COLO668 (cell line): ENCODE measurements at regions not wholly inside any gene's neighbourhood (a gene's known extent, or its start where the extent isn't known, plus 50 kb on each side); places are given as distances from the start of the nearest gene placed in this dataset.
A peak's percentile ranks its signal among the peaks of the same experiment; 100 is the strongest.

ENCODE experiments used
- DNase-seq: peaks from one replicate; lab custom pipeline; 2025; ENCODE audit not compliant: unreplicated experiment; lab: John Stamatoyannopoulos, UW

- no peak for DNase-seq
Observed at GRCh38 chr7:156162451-156162850, 350.2 kb upstream of the SHH start.

DNA sequence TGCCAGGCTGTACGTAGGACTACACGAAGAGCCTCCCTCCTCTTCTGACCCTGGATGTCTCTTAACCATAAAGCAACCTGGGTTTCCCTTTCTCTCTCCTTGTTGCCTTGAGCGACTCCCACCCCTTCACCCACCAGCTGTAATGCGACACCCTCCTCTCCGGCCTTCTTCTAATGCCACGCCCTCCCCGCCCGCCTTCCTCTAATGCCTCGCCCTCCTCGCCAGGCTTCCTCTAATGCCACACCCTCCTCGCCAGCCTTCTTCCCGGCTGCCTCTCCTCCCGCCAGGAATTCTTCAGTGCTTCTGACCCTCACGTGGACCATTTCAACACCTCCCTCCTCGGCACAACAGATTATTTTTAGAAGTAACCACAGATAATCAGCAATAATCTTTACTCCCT, 348.5 kb upstream of the SHH start:
- no peak for DNase-seq

GRCh38 chr7:156158693-156159092, 346.4 kb upstream of the SHH start:
- no peak for DNase-seq

DNA sequence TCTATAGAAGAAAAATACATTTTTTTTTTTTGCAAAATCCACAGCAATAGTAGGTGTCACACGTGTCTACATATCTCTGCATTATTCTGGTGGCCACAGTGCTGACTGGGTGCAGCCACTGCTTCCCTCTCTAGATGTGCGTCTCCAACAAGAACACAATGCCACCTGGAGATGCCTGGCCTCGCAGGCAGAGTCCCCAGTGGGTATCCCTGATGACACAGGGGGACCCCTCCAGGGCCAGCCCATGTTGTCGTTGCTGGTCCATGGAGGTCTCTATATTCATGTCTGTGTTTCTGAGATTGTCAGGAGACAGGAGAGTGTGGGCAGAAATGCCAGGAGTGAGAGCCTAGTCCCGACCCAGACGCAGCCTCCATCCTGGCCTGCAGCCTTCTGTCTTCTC, 345.9 kb upstream of the SHH start:
- DNase-seq, result no peak

DNA sequence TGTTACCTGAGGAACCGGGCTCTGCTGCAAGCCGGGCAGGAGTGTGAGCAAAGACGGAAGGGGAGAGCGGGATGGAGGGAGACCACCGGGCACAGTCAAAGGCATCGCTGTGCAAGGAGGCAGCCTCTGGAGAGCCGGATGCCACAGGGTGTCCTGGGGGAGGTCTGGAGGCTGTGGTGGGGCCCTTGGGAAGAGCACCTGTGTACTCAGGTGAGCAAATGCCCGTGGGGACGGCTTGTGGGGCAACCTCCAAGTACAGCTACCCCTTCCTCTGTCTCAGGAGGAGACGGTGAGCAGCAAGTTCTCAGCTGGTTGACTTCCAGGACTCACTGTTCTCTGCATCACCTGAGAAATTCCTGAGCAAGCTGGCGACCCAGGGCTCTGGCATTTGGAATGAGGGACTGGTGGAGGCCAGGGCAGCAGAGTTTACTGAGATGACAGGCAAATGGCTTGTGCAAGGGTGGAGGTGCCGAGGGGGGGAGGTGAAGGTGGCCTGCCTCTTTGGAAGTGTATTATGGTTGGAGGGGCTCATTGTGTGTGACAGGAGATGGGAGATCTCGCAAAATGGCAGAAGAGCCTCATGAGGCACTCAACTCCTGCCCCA, 345.2 kb upstream of the SHH start:
- DNase-seq, result no peak

DNA sequence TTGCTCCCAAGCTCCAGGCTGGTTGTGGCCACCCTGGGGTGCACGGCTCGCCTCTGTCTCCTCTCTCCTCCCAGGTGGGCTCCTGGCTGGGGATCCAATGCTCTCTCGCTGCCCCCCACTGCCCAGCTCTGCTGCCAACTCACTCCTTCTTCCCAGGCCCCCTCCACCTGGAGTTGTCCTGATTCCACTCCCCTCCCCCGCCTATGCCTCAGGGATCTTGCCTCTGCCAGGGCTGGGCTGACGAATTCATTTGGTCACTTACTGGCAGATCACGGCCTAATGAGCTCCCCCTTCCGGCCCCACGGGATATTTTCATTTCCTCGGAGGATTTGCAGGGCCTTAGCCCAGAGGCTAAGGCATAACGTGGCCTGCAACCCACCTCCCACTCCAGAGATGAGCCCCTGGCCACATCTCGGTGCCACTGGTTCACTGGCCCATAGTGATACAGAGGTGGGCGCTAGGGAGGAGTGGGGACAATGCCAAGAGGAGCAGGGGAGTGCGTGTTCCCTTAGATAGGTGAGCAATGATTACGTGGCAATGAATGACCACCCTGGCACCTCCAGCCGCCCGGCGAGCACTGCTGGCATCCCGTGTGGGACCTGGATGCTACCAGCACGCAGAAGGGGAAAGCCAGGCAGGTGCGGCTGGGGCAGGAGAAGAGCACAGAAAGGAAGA, 344.6 kb upstream of the SHH start:
- DNase-seq, result peak; percentile 7

- no peak for DNase-seq
Observed at GRCh38 chr7:156155988-156156733, 343.9 kb upstream of the SHH start.

- no peak for DNase-seq
Observed at GRCh38 chr7:156153590-156153989, 341.3 kb upstream of the SHH start.

- DNase-seq, result no peak
Observed at GRCh38 chr7:156152390-156152789, 340.1 kb upstream of the SHH start.

DNA sequence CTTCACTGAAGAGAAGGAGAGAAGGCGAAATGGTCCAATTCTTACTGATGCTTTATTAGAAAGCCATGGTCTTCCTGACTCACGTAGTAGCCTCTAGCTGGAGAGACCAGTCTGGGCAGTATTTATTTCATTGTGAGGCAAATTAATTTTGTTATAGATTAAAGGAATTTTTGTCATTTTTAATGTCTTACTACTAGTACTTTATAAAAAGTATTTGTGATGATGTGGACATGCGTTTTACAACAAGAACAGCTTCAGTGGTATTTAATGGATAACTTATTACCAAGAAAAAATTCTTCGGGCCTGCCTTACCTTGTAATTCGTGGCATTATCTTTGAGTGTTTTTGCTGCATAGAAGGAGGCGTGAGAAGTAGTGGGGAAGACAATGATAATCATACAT, 339.4 kb upstream of the SHH start:
- no peak for DNase-seq

GRCh38 chr7:156151078-156151477, 338.8 kb upstream of the SHH start:
- DNase-seq, result no peak

GRCh38 chr7:156148995-156149394, 336.7 kb upstream of the SHH start:
- no peak for DNase-seq

DNA sequence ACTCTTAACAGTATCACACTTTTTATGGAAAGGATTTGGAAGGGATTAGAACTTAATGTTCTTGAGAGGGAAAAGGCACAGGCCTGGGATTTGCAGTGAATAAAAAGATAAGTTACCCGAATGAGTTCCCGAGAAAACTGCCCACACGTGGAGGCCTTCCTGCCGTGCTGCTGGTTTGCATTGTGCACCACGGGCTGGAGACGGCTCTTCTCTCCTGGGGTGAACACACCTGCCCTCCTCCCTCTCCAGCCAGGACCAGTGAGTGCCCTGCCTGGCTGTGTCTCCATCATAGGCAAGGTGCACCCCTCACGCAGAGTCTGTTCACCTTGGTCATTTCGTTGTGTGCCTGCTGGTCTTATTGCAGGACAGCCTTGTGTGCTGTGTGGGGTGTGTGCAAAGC, 336.3 kb upstream of the SHH start:
- no peak for DNase-seq

- DNase-seq, result no peak
Observed at GRCh38 chr7:156147756-156148504, 335.7 kb upstream of the SHH start.

DNA sequence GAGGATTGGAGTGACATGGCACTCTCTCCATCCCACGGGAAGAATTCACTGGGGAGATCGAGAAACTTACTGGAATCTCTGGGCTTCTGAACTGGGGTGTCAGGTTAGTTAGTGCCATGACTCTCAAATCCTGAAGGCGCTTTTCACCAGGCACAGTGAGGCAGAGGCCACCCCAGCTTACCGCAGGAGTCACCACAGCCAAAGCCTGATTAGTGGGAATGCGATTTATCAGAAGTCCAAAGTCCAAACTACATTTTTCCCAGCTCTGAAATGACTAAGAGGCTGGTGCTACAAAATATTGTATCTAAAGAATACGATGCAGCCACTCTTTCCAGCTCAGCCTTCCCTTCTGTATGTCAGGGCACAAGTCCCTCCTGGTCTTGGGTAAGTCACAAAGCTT, 334.8 kb upstream of the SHH start:
- DNase-seq, result no peak

DNA sequence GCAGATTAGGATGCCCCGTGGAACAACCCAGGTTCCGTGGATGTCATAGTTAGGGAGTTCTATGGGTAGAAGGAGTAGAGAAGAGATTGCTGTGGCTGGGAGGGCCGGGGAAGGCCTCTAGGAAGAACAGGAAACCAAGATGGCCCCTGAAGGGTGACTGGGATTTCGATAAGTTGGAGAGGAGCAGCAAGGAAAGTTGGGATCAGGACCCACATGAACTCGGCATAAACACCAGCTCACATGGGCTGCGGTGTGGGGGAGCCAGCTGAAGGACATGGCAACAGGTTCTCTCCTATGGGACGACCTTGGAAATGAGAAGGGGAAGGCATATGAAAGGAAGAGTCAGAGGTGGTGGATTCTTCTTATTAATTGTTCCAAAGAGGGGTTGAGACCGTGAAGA, 333.7 kb upstream of the SHH start:
- no peak for DNase-seq

DNA sequence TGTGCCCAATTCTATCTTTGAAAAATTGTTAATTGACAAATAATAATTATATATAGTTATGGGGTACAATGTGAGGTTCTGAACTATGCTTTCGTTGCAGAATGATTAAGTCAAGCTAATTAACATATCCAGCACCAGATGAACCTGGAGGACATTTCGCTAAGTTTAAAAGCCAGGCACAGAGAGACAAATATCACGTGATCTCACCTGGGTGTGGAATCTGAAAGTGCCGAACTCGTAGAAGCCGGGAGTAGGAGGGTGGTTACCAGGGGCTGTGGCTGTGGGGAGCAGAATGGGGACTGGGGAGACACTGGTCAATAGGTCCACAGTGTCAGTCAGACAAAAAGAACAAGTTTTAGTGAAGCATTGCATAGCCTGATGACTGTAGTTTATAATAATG, 332.9 kb upstream of the SHH start:
- DNase-seq, result no peak

GRCh38 chr7:156143683-156144082, 331.4 kb upstream of the SHH start:
- no peak for DNase-seq

- no peak for DNase-seq
Observed at GRCh38 chr7:156143158-156143557, 330.9 kb upstream of the SHH start.

DNA sequence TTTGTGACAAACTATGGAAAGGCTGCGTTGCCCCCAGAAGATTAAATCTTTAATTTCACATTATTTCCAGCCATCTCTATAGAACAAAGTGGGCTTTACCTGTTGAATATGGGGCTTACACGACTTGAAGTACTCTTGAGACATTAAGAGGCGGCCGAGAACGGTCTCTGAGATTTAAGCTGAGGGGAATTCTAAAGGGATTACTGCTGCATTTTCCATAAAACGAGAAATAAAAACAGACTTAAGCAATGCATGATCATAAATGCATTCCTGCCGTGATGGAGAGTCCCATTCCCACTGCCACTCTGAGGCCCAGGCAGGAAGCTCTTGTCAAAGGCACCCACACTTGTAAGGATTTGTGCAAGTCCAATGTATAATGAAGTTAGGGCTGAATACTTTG, 329.7 kb upstream of the SHH start:
- DNase-seq, result no peak

DNA sequence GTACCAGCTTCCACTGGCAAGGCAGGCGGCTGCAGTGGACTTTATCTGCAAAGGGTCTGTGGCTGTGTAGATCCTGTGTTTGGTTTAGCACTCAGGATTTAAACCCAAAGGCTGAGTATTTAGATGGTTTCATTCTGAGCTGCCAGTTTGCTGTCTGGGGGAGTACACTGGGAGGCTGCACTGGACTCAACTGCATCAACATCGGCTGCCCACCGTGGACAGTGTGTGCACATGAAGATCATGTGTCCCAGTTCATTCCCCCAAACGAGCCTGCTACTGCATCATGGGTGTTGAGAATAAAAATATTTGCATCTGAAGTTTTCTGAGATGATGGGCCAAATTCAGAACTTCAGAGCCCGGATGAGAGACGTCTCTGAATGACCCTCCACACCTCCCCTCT, 328.6 kb upstream of the SHH start:
- DNase-seq, result no peak

- no peak for DNase-seq
Observed at GRCh38 chr7:156140447-156140846, 328.2 kb upstream of the SHH start.
